Fibroblast of gingiva (primary cell): ENCODE measurements at regions not wholly inside any gene's neighbourhood (a gene's known extent, or its start where the extent isn't known, plus 50 kb on each side); places are given as distances from the start of the nearest gene placed in this dataset.
"Not testable (repeated sequence)": the region's sequence is repeated elsewhere in the genome, so short reads cannot be mapped to it uniquely, and the experiment has no call there.

Source experiments
- DNase-seq: peaks from one replicate; pipeline ENCODE4 v3.0.0-alpha.2; 2011; ENCODE audit warnings: low read depth

DNA sequence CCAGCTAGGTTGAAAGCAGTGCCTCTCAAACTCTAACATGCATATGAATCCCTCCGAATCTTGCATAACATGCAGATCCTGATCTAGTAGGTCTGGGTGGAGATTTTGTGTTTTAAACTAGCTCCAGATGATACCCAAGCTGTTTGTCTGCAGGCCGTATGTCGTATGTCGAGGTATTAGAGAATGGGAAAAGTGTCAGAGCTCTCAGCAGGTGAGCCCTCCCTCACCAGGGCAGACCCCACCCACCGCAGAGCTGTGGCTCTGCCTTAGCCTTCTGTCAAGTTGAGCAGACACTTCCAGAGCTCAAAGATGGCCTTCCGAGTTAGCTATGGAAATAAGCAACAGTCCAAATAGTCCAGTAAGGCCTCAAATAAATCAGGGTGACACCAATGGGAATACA, 83.2 kb upstream of the MAP3K1 start:
- DNase-seq, result no peak

DNA sequence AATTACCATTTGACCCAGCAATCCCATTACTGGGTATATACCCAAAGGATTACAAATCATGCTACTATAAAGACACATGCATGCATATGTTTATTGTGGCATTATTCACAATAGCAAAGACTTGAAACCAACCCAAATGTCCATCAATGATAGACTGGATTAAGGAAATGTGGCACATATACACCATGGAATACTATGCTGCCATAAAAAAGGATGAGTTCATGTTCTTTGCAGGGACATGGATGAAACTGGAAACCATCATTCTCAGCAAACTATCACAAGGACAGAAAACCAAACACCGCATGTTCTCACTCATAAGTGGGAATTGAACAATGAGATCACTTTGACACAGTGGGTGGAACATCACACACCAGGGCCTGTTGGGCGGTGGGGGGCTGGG, 83.9 kb upstream of the MAP3K1 start:
- not testable (repeated sequence) for DNase-seq

DNA sequence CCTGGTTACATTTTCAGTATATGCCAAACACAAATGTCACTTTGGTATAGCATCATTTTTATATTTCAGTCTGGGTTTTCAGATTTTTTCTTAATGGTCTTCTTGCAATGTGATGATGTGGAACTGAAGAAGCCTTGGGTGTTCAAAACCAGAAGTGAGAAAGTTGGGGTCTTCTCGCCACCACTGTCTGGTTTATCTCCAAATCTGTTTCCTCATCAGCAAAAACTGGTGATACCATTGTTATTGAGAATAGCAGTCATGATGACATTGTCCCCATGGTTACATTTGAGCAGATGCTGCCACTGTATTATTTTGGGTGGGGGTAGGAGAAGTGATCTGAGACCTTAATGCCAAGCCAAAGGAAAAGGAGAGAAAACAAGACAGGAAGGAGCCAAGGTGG, 85.9 kb upstream of the MAP3K1 start:
- DNase-seq, result no peak

DNA sequence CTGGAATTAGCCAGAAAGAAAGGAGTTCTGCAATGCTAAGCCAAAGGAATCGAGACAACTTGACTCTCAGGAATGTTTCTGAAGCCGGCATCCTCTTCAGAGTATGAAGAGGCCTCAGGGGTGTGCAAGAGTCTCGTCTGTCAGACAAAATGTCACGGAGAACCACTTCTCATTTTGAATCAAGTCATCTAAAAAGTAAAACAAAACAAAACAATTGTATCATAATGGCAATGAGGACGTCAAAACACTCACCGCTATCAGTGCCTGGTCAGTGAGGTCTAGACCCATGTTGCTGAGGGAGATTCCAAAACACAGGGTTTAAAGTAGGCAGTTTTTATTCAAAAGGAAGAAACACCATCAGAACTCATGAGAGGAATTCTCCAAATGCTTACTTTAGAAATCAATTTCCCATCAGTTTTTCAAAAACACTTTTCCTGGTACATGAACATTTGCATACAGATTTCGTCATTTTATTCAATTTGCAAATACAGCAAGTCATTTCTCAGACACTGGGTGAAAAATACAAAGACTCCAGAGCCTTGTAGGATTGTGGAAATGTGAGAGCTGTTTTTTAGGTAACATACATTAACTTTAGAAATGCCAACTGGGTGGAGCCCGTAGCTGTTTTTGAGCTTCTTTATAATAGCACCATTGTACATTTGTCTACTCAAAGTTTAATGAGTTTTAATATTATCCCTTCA, 89.5 kb upstream of the MAP3K1 start:
- peak; percentile 15 for DNase-seq

DNA sequence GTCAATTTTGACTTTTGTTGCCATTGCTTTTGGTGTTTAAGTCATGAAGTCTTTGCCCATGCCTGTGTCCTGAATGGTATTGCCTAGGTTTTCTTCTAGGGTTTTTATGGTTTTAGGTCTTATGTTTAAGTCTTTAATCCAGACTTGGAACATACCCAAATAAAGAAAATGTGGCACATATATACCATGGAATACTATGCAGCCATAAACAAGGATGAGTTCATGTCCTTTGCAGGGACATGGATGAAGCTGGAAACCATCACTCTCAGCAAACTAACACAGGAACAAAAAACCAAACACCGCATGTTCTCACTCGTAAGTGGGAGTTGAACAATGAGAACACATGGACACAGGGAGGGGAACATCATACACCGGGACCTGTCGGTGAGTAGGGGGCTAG, 90.5 kb upstream of the MAP3K1 start:
- DNase-seq, result not testable (repeated sequence)

DNA sequence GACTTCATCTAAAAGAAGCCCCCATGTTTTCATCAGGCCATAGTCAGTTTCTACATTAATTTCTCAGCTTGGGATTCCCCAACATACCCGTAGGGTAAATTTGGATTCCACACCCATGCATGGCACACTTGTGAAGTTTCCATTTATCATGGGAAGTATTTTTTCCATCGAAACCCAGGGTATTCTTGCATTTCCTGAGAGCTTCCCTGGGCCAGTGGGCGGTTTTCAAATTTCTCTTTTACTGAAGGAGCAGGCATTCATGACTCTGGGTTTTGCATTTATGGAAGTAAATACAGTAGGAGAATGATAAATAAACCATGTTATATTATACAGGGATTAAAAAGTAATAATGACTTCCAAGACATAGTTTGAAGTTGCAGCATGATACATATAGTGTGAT, 93.0 kb upstream of the MAP3K1 start:
- no peak for DNase-seq

DNA sequence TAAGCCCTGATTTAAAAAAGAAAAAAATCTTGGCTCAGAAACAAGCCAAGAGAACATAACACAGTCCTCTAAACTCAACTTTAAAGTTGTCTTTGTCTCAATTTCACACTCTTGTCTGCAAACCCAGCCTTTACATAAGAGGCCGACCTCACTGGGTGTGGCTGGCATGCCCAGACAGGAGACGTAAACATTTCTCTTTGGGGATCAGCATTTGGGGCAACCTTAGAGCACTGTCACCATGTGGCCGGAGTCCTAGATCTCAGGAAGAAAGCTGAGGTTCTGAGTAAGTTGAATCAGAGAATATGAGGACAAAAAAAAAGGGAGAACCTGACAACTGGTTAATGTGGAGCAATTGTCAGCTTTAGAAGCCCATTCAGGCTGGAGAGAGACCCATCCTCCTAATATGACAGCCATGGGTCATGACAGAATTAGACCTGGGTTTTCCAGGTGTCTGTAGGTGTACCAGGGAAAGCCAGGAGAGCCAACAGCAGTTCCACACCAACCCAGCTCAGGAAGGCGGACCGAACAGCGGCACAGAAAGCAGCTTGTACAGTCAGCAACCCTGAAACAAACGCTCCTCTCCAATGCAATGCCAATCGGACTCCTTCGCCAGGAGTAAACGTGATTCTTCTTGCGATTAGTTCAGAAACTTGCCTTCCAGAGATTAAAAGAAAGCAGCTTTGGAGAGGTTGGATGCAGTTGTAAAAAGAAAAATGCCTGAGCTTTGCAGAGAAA, 97.9 kb upstream of the MAP3K1 start:
- no peak for DNase-seq

DNA sequence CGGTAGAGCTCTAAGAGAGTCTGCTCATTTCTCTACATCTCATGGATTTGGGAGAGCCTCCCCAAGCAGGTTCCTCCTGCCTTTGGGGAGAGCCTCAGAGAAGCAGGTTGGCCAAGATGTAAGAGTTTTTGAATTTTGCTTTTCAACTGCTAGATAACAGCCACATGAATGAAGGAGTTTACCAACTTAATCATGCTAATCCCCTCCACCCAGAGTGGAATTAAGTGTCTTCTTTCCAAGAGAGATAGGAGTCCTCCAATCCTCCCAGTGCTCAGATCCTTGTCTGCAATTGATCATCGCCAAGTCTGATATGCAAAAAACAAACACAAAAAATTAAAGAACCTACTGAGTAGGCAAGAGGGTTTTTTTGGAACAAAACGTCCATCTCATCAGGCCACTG, 99.4 kb upstream of the MAP3K1 start:
- no peak for DNase-seq

DNA sequence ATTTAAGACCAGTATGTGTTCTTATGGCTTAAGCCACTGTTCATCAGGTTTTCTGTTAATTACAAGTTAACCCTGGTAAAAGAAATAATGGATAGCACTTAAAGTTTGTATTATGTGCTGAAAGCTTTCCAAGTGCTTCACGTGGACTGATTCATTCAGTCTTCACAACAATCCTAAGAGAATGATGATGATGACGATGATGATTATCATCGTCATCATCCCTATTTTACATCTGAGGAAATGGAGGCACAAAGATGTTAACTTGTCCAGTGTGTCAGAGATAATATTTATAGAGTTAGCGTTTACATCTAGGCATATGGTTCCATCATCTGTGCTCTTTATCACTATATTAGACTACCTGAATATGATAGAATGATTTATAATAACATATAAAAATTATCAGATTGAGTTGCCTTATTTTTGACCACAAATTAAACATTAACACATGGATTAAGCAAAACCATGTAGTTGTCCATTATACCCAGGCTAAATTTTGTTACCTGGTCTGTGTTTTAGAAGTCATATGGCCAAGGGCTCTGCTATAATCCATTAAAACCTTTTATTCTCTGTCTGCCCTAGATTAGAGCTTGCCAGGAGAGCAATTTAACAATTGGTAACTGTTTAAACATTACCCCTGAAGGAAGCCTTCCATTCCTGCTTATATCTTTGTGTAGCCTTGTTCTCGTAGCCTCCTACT, 102.3 kb upstream of the MAP3K1 start:
- DNase-seq, result no peak

DNA sequence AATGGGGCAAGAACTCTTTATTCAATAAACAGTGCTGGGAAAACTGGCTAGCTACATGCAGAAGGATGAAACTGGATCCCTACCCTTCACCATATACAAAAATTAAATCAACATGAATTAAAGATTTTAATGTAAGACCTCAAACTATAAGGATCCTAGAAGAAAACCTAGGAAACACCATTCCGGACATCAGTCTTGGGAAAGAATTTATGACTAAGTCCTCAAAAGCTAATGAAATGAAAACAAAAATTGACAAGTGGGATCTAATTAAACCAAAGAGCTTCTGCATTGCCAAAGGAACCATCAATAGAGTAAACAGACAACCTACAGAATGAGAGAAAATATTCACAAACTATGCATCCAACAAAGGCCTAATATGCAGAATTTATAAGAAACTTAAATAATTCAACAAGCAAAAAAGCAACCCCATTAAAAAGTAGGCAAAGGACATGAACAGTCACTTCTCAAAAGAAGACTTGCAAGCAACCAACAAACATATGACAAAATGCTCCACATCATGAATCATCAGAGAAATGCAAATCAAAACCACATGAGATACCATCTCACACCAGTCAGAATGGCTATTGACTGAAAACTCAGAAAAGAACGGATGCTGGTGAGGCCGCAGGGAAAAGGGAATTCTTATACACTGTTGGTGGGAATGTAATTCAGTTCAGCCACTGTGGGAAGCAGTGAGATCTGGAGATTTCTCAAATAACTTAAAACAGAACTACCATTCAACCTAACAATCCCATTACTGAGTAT, 104.3 kb upstream of the MAP3K1 start:
- DNase-seq, result peak; percentile 79

DNA sequence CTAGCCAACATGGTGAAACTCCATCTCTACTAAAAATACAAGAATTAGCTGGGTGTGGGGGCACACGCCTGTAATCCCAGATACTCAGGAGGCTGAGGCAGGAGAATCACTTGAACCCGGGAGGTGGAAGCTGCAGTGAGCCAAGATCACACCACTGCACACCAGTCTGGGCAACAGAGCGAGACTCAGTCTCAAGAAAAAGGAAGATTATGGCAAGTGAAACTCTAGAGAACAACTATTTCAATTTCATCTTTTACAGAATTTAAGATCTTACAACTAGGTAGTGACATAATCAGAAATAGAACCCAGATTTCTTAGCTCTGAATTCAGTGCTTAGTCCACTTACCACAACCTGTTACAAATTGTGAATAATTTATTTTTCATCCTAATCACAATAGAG, 108.8 kb upstream of the MAP3K1 start:
- DNase-seq, result no peak

DNA sequence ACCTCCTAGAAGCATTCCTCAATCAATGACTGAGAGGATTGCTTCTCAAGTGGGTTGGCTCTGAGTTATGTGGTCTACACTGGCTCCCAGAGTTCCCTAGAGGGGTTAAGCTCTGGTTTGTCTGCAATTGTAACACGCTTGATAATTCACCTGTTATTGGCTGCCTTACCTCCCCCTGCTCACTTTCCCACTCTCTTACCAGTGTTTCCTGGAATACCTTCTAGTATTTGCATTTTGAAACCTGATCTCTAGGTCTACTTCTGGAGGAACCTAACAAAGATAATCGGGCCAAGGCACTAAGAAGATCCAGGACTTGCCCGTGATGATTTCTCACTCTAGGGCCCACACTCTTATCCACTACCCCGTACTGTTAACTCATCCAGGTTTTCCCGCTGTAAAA, 110.1 kb upstream of the MAP3K1 start:
- no peak for DNase-seq

DNA sequence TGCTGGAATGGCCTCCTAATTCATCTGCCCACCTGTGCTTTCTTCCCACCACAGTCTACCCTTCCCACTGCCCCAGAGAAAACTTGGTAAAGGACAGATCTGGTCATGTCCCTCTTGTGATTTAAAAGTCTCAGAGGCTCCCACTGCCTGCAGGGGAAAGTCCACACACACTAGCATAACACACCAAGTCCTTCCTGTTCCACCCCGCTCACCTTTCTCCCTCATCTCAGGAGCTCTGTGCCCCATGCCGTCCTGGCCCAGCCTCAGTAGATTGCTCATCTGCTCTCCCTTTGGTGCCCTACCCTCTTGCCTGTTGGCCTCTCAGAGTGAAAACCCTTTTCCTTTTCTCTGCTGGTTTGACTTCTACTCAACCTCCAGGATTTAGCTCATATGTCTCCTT, 111.4 kb upstream of the MAP3K1 start:
- DNase-seq, result no peak

DNA sequence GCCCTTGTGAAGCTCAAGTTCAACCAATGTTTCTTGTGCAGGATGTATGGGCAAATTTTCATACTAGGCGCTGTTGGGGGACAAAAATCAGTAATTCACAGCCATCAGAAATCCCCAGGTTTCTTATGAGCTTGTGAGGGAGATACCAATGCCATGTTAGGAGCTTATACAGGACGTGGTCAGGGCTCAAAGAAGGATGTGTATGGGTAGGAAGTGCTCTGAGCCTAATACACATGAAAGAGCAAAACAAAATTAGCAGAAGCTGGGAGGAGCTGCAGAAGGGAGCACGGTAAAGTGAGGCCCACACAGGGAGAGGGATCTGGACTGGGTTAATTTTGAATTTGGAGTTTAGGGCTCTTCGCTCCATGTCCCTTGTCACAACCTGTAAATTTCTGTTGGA, 114.6 kb upstream of the MAP3K1 start:
- no peak for DNase-seq

DNA sequence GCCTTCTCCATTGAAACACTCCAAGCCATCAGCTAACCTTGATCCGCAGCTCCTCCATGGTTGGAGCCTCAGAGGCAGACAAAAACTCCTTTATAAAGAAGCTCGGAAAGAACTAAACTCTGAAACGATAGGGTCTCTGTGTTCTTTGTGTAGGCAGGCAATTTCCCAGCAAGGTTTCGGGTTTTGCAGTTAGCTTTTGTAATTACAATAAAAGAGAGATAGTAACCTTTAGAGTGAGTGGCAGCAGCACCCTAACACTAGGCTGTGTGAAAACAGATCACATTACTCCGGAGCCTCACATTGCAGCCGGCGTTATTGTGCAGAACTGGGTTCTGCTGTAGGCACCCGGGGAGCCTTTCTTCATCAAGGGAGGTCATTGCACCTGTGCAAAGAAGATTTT, 115.8 kb upstream of the MAP3K1 start:
- no peak for DNase-seq

DNA sequence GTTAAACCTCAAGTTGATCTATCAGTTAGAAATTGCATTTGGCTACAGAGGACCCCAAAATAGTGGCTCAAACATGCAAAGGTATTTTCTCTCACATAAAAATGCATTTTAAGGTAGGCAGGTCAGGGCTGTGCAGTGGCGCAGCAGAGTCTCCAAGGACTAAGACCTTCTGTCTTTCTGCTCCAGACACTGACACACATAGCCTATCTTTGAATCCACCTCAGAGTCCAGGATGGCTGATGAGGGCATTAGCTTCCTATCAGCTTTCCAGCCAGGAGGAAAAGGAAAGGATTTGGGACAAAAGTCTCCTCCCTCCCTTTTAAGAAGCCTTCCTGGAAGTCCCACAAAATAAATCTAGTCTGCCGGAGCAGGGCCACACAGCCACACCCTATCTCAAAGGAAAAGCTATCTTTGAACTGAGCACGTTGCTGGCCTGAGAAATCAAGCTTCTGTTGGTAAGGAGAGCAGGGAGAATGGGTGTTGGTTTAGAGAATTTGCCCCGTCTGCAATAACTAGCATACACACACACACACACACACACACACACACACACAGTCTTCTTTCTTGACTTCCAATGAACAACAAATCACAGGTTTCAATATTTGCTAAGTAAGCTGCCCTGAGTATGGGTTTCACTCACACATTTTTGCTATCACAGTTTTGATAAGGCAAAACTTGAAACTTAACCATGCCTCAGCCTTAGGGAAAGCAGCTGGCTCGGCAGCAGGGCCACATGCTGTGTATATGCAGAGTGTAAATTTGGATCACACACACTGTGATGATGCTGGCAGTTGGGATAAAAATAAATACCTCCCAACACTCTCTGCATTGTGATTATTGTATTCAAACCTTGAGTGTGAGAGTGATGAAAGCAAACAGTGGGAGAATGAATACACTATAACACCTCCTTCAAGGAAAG, 116.6 kb upstream of the MAP3K1 start:
- no peak for DNase-seq

DNA sequence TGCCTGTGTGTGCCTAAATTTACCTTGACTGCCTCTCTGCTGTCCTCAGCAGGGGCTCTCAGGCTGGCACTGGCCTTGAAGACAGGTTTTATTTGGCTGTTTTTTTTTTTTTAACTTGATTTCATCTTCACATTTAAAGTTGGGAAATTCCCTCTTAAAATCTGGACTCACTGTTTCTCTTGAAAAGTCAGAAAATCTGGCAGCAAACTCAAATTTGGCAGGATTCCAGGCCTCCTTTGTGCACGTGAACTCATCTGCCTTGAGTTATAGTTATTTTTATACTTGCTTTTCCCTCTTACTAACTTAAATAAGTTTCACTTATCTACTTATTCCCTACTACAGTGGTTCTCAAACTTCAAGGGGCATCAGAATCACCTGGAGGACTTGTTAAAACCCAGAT, 118.4 kb upstream of the MAP3K1 start:
- DNase-seq, result peak; percentile 66

DNA sequence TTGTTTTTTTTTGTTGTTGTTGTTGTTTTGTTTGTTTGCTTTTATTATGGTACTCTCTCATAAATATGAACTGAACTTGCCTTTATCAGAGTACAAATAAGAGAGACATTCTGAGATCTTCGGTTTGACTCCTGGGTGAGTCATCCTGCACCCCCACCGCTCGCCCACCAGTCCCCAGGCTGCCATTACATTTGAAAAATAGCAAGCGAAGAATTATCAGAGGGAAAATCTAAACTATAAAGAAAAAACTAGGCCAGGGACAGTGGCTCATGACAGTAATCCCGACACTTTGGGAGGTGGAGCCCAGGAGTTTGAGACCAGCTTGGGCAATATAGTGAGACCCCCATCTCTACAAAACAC, 122.1 kb upstream of the MAP3K1 start:
- no peak for DNase-seq

DNA sequence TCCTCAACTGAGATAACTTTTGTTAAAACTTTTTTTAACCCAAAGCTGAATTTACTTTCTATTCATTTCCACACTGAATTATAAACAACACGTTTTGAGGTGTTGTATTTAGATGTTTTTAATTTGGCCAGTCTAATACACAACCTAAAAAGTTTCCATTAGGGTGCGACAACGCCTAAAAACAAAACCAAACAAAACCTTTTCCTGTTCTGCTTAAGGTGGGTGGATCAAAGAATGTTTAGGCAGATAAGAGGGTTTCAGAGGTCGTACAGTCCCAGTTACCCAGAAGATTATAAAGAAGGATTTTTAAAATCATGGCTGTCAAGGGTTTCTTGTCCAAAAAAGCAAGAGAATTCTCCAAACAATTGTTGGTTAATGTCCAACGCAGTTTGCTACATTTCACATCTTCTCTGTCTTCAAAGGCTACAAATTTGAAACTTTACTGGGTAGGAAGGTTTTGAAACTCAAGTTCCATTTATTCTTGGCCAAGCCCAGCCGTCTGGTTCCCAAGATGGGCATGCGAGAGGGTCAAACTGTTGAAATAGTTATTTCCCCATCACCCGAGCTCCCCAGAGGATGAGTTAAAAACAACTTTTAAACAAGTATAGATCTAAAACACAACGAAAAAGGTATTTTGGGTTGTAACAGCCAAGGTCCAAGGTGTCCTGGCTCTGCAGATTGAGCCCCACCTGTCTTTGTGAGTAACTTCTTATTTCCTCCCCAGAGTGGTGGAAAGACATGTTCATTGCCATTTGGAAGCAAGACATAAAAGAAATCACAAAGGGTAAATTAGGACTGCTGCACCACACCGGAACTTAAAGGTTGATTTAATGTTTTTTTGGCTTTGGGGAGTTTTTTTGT, 122.8 kb upstream of the MAP3K1 start:
- no peak for DNase-seq

DNA sequence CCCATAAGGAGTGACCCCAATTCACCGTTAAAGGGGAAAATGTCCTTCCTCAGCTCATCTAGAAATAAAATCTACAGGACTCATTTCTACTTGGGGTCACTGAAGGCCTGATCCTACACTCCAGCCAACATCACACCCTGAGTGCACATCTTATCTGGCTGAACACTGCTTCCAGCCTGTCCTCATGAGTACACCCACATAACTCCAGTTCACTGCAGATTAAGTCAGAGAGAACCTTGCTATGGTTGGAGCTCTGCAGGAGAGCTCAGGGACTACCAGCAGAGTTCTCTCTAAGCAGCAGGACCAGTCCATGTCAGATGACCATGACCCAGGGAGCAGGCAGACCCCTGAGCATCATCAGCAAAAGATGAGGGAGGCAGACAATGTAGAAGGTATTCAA, 126.9 kb upstream of the MAP3K1 start:
- DNase-seq, result no peak
